ENCODE measurements at regions not wholly inside any gene's neighbourhood (a gene's known extent, or its start where the extent isn't known, plus 50 kb on each side); places are given as distances from the start of the nearest gene placed in this dataset.

DNA sequence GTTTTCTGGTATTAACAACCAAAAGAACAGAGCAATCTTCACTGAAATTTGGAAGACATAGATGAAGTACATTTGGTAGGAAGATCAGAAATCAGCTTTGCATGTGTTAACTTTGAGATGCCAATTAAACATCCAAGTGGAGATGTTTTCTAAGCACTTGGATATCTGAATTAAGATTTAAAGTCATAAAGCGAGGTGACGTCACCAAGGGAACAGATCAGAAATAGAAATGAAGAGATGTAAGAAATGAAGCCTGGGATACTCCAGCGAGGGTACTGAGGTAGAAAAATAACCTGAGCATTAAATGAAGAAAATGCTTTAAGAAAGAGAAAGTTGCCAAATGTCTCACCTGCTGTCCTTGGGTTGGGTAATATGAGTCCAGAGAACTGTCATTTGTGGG lies 1223.3 kb downstream of the MAT2B start:
- no peak overlapping the region for H3K4me3 ChIP-seq (ENCODE audit: low read depth, low read length)

GRCh38 chr5:164735334-164735733 lies 1229.9 kb downstream of the MAT2B start:
- H3K4me3 ChIP-seq (ENCODE audit: low read depth, low read length) = no peak overlapping the region

GRCh38 chr5:164741376-164741775 lies 1236.0 kb downstream of the MAT2B start:
- H3K4me3 ChIP-seq (ENCODE audit: low read depth, low read length) = no peak overlapping the region

DNA sequence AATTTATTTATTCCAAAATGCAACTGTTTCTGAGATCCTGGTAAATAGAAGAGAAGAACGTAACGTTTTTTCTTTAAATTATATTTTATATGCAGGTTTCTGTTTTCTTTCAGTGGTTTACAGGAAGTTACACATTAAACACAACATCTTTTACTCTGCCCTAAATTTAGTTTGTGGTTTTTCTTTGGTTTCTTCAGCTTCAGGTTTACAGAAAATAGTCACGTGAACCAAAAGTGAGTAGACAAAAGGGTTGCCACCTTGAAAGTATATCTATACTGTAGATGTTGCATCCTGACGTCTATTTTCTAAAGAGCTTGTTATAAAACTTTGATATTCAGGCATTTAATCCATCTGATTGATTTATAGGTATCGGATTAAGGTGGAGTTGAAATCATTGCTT lies 1236.6 kb downstream of the MAT2B start:
- H3K4me3 ChIP-seq (ENCODE audit: low read depth, low read length) = no peak overlapping the region

DNA sequence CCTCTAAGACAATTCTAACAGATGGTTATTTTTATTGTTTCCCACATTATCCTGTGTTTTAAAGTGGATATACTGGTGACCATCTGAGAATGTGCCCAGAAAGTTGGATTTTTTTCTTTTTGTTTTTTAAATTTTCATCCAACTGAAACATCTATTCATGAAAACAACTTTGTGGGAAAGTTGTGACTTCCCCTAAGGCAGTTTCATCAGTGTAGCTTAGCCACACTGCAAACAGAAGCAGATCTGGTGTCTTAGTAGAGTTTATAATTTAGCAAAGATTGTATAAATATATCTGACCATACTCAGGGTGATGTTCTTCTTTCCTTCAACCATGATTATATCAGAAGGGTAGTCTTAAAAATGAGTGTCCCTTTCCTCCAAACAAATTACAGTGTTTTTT lies 1241.3 kb downstream of the MAT2B start:
- no peak overlapping the region for H3K4me3 ChIP-seq (ENCODE audit: low read depth, low read length)

DNA sequence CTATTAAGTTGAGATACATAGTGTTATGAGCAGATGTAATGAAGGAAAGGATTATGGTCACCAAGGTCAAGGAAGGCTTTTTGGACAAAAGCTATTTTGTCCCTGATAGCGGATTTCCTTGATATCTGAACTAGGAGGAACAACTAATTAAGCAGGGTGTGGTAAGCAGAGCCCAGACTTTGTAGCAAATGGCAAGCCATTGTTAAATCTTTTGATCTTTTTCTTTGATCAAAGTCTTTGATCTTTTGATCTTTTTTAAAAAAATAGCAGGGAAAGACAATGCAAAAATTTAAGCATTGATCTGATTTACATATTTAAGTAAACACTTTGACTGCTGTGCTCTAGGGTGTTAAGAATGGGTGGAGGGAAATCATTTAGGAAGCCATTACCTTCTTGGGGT lies 1242.0 kb downstream of the MAT2B start:
- no peak overlapping the region for H3K4me3 ChIP-seq (ENCODE audit: low read depth, low read length)

GRCh38 chr5:164748861-164749260 lies 1243.4 kb downstream of the MAT2B start:
- no peak overlapping the region for H3K4me3 ChIP-seq (ENCODE audit: low read depth, low read length)

DNA sequence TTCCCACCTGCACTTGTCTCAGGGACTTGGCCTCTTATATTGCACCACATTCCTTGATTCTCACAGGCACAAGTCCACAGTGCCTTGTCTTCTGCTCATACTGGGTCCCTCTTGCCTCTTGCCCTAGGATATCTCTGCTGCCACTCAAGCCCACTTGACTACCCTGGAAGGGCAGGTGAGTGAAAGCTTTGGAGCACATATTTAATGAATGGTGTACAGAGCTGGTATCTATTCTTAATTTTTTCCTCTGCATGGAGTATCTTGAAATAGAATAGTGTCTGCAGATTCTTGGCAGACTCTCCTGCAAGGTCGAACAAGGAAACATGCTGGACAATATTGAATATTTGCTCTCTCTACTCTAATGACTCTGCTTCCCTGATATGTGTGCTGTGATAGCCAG lies 1248.0 kb downstream of the MAT2B start:
- H3K4me3 ChIP-seq (ENCODE audit: low read depth, low read length) = no peak overlapping the region

GRCh38 chr5:164763206-164763605 lies 1257.8 kb downstream of the MAT2B start:
- no peak overlapping the region for H3K4me3 ChIP-seq (ENCODE audit: low read depth, low read length)

GRCh38 chr5:164772122-164772521 lies 1266.7 kb downstream of the MAT2B start:
- no peak overlapping the region for H3K4me3 ChIP-seq (ENCODE audit: low read depth, low read length)

DNA sequence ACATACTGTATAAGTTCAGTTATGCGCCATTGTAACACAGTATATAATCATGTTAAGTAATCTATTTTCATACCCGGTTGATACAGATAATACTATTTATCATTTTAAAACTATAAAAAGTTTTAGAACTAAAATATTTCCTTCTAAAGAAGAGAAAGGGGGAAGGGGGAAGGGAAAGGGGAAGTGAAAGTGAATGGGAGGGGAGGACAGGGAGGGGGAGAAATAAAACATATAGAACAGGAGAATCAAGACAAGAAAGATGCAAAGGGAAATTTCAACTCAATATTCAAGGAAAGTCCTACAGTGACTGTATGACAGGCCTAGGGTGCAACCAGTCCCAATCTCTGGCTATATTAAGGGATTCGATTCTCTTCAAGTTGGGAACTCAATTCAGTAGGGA lies 1278.8 kb downstream of the MAT2B start:
- no peak overlapping the region for H3K4me3 ChIP-seq (ENCODE audit: low read depth, low read length)

GRCh38 chr5:164798110-164798509 lies 1292.7 kb downstream of the MAT2B start:
- H3K4me3 ChIP-seq (ENCODE audit: low read depth, low read length) = no peak overlapping the region

GRCh38 chr5:164799391-164799790 lies 1294.0 kb downstream of the MAT2B start:
- no peak overlapping the region for H3K4me3 ChIP-seq (ENCODE audit: low read depth, low read length)

GRCh38 chr5:164801910-164802309 lies 1296.5 kb downstream of the MAT2B start:
- no peak overlapping the region for H3K4me3 ChIP-seq (ENCODE audit: low read depth, low read length)

GRCh38 chr5:164809821-164810220 lies 1304.4 kb downstream of the MAT2B start:
- H3K4me3 ChIP-seq (ENCODE audit: low read depth, low read length) = no peak overlapping the region

DNA sequence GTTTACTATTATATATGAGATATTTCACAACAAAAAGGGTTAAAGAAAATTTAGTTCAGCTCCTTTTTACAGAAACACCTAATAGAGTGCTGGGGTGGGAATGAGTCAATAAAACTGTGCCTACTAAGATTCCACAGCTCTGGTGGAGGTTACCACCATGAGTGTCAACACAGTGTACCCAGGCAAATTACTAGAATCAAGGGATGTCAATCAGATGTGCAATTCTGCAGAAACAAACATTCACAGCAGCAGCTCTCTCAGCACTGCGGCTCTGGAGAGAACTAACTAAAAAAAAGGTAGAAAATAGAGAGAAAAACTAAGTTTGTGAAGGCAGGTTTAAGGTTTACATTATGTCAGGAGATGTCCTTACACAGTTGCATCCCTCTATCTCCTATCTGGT lies 1313.0 kb downstream of the MAT2B start:
- no peak overlapping the region for H3K4me3 ChIP-seq (ENCODE audit: low read depth, low read length)

GRCh38 chr5:164824671-164825070 lies 1319.3 kb downstream of the MAT2B start:
- H3K4me3 ChIP-seq (ENCODE audit: low read depth, low read length) = no peak overlapping the region

GRCh38 chr5:164832516-164832915 lies 1327.1 kb downstream of the MAT2B start:
- no peak overlapping the region for H3K4me3 ChIP-seq (ENCODE audit: low read depth, low read length)

DNA sequence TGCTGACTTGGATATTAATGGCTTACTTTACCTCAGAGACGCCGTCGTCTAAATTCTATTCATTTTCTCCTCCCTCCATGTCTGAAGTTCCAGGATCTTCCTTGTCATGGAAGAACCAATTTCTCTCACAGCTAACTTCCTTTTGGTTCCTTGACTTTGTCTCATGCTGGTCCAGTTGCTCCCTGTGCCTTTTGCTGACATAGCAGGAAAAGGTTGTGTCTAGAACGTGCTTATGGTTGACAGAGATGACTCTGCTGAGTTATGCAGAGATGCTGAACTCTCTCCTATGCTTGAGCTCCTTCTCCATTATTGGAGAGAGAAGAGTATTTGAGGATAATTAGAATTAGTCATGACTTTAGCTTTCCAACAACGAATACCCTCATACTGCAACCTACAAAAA lies 1338.9 kb downstream of the MAT2B start:
- H3K4me3 ChIP-seq (ENCODE audit: low read depth, low read length) = no peak overlapping the region

- H3K4me3 ChIP-seq (ENCODE audit: low read depth, low read length) = no peak overlapping the region
Measured at GRCh38 chr5:164860896-164861295, 1355.5 kb downstream of the MAT2B start.

- no peak overlapping the region for H3K4me3 ChIP-seq (ENCODE audit: low read depth, low read length)
Measured at GRCh38 chr5:164861610-164862009, 1356.2 kb downstream of the MAT2B start.

DNA sequence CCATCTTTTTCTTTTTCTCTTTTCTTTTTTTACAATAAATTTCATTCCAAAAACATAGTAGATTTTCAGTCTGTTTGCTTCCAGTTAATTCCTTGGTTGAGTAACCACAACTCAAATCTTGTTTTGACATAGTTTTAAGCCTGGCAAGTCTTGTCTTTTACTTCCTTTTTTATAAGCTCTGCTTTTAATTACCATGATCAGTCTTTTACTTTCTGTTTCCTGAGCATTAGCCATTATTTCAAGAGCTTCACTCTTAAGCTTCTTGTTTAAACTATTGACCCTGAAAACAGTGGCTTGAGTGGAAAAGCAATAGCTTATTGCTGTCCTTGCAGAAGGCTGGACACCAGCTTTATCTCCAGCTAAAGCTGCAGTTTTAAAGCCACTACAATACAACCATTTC lies 1363.3 kb downstream of the MAT2B start:
- H3K4me3 ChIP-seq (ENCODE audit: low read depth, low read length) = no peak overlapping the region

- H3K4me3 ChIP-seq (ENCODE audit: low read depth, low read length) = no peak overlapping the region
Measured at GRCh38 chr5:164869325-164869724, 1363.9 kb downstream of the MAT2B start.

DNA sequence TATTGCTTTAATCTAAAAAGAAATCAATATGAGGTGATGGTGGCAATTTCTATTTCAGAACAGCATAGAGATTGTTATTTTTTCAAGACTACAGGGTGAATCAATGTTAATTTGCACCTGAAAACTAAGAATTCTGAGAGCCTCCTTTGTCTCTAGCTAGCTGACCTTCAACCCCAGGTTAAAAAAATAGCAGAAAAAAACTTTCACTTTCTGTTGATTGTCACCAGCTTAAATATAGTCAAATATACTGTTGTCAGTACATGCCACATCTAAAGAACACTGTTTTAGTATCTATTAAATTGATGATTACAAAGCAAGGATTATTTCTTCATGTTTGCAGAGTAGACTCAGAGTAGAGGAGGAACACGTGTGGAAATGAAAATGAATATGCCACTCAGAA lies 1371.4 kb downstream of the MAT2B start:
- H3K4me3 ChIP-seq (ENCODE audit: low read depth, low read length) = no peak overlapping the region

Data from iPS-11a (cell line).